Liver (tissue), 7 donors: ENCODE measurements at regions not wholly inside any gene's neighbourhood (a gene's known extent, or its start where the extent isn't known, plus 50 kb on each side); places are given as distances from the start of the nearest gene placed in this dataset.

ENCODE experiments used
- DNase-seq: peaks from one replicate; pipeline ENCODE4 v3.0.0-alpha.2; 2017; ENCODE audit warnings: low spot score
- H3K27ac ChIP-seq, 2 donors: one replicate each; pipeline ENCODE4 v1.7.0; 2013; ENCODE audit warnings: inconsistent platforms in 2 of 2, low read length in 2 of 2, control low read depth in 1 of 2, low read depth in 1 of 2, mild to moderate bottlenecking in 1 of 2
- H3K27me3 ChIP-seq, 4 donors: one replicate each; pipeline versions ENCODE4 v1.6.1 to v1.7.0; 2013; ENCODE audit warnings: low read length in 3 of 4, inconsistent platforms in 1 of 4, mild to moderate bottlenecking in 1 of 4, moderate library complexity in 1 of 4; ENCODE audit not compliant: control insufficient read depth in 4 of 4, insufficient read depth in 4 of 4
- H3K36me3 ChIP-seq, 4 donors: one replicate each; pipeline versions ENCODE4 v1.6.1 to v1.7.0; 2013; ENCODE audit warnings: low read length in 3 of 4, mild to moderate bottlenecking in 3 of 4, low read depth in 1 of 4, moderate library complexity in 1 of 4; ENCODE audit not compliant: control insufficient read depth in 4 of 4, insufficient read depth in 3 of 4
- H3K4me1 ChIP-seq, 4 donors: one replicate each; pipeline versions ENCODE4 v1.6.1 to v1.7.0; 2013; ENCODE audit warnings: low read length in 3 of 4, mild to moderate bottlenecking in 3 of 4, moderate library complexity in 1 of 4; ENCODE audit not compliant: control insufficient read depth in 4 of 4, insufficient read depth in 4 of 4
- H3K4me3 ChIP-seq, 3 donors: one replicate each; pipeline versions ENCODE4 v1.6.1 to v1.7.0; 2013; ENCODE audit warnings: low read length in 3 of 3, control low read depth in 1 of 3, low read depth in 1 of 3, mild to moderate bottlenecking in 1 of 3
- H3K9ac ChIP-seq, 2 donors: one replicate each; pipeline ENCODE4 v1.7.0; 2013; ENCODE audit warnings: low read length in 2 of 2, mild to moderate bottlenecking in 2 of 2, moderate library complexity in 2 of 2, control low read depth in 1 of 2, low read depth in 1 of 2
- H3K9me3 ChIP-seq, 4 donors: one replicate each; pipeline versions ENCODE4 v1.6.1 to v1.7.0; 2013; ENCODE audit warnings: low read length in 3 of 4; ENCODE audit not compliant: control insufficient read depth in 4 of 4
- ATF3 ChIP-seq: IDR thresholded peaks from 2 replicates; pipeline ENCODE4 v1.6.1; 2016; ENCODE audit warnings: antibody characterized with exemption
- EGR1 ChIP-seq, 2 donors: IDR thresholded peaks; 2 replicates each; pipeline ENCODE4 v1.6.1; 2016 to 2018; ENCODE audit warnings: antibody characterized with exemption in 2 of 2, low read depth in 2 of 2
- FOXA1 ChIP-seq: IDR thresholded peaks from 2 replicates; pipeline ENCODE4 v1.6.1; 2016; ENCODE audit warnings: antibody characterized with exemption
- FOXA2 ChIP-seq: IDR thresholded peaks from 2 replicates; pipeline ENCODE4 v1.6.1; 2016; ENCODE audit warnings: antibody characterized with exemption
- GABPA ChIP-seq, 2 donors: IDR thresholded peaks in 1 of 2; conservative IDR thresholded peaks in 1 of 2; 2 replicates each; pipeline ENCODE4 v1.6.1; 2016; ENCODE audit warnings: antibody characterized with exemption in 2 of 2, mild to moderate bottlenecking in 1 of 2, moderate library complexity in 1 of 2
- HNF4A ChIP-seq, 2 donors: conservative IDR thresholded peaks; 2 replicates each; pipeline ENCODE4 v1.6.1; 2016; ENCODE audit warnings: antibody characterized with exemption in 2 of 2, mild to moderate bottlenecking in 2 of 2
- HNF4G ChIP-seq: IDR thresholded peaks from 2 replicates; pipeline ENCODE4 v1.6.1; 2016; ENCODE audit warnings: antibody characterized with exemption
- MAX ChIP-seq: IDR thresholded peaks from 2 replicates; pipeline ENCODE4 v1.6.1; 2016; ENCODE audit warnings: antibody characterized with exemption
- NR2F2 ChIP-seq: IDR thresholded peaks from 2 replicates; pipeline ENCODE4 v1.6.1; 2016; ENCODE audit warnings: antibody characterized with exemption
- RAD21 ChIP-seq, 2 donors: IDR thresholded peaks; 2 replicates each; pipeline ENCODE4 v1.6.1; 2016; ENCODE audit warnings: antibody characterized with exemption in 2 of 2, mild to moderate bottlenecking in 2 of 2
- REST ChIP-seq: IDR thresholded peaks from 2 replicates; pipeline ENCODE4 v1.6.1; 2016; ENCODE audit warnings: antibody characterized with exemption, mild to moderate bottlenecking
- SP1 ChIP-seq: IDR thresholded peaks from 2 replicates; pipeline ENCODE4 v1.6.1; 2018; ENCODE audit warnings: antibody characterized with exemption, mild to moderate bottlenecking
- TAF1 ChIP-seq: conservative IDR thresholded peaks from 2 replicates; pipeline ENCODE4 v1.6.1; 2016; ENCODE audit warnings: antibody characterized with exemption, mild to moderate bottlenecking
- YY1 ChIP-seq: IDR thresholded peaks from 2 replicates; pipeline ENCODE4 v1.6.1; 2016; ENCODE audit warnings: antibody characterized with exemption, mild to moderate bottlenecking
- ZBTB33 ChIP-seq: IDR thresholded peaks from 2 replicates; pipeline ENCODE4 v1.6.1; 2016; ENCODE audit warnings: antibody characterized with exemption
- WGBS: extraction: QIAGEN DNeasy Blood & Tissue Kit; methylation state at CpG from one replicate; pipeline ENCODE4 v1.1.7; 2013; 5-methylcytosine and 5-hydroxymethylcytosine counted together
- donor health status: healthy.
- donor health status: healthy.
- donor health status: healthy.
- donor health status: healthy.

- Histone ChIP-seq H3K9ac (no peak overlapping the region), H3K4me3 (no peak overlapping the region), H3K27me3 (peaks cover 0 to 15% (median 0%) of the 10 kb centered on the region in 4 donors), H3K36me3 (no peaks in the 10 kb centered on the region), H3K4me1 (no peaks in the 10 kb centered on the region), H3K9me3 (no peaks in the 10 kb centered on the region), H3K27ac (no peak overlapping the region)
- TF ChIP-seq FOXA1 (no peak), ATF3 (no peak), YY1 (no peak), NR2F2 (no peak), HNF4A (conservative IDR thresholded peaks at IDR 0.05) (no peak), GABPA (IDR thresholded peaks at IDR 0.05 in 1 of 2, conservative IDR thresholded peaks at IDR 0.05 in 1 of 2) (no peak)
- 78% methylated on average over 11 of the region's 11 CpGs for WGBS
- no peak for DNase-seq
Measured at GRCh38 chr15:98385752-98386381, 262.5 kb upstream of the IGF1R start.

- Histone ChIP-seq H3K4me1 (no peaks in the 10 kb centered on the region), H3K27ac (no peak overlapping the region), H3K9ac (no peak overlapping the region), H3K36me3 (no peaks in the 10 kb centered on the region), H3K27me3 (peaks cover 0 to 15% (median 0%) of the 10 kb centered on the region in 4 donors), H3K9me3 (no peaks in the 10 kb centered on the region), H3K4me3 (no peak overlapping the region)
- no peak for DNase-seq
- 79% methylated on average over 8 of the region's 8 CpGs for WGBS
- TF ChIP-seq SP1 (no peak), MAX (no peak), TAF1 (no peak), ATF3 (no peak), HNF4A (conservative IDR thresholded peaks at IDR 0.05) (no peak), YY1 (no peak), ZBTB33 (no peak), GABPA (IDR thresholded peaks at IDR 0.05 in 1 of 2, conservative IDR thresholded peaks at IDR 0.05 in 1 of 2) (no peak), FOXA2 (no peak), HNF4G (no peak), EGR1 (IDR thresholded peaks at IDR 0.05; ENCODE audit: low read depth in 2 of 2) (no peak), NR2F2 (no peak)
Measured at GRCh38 chr15:98386561-98386960, 261.8 kb upstream of the IGF1R start.

- Histone ChIP-seq H3K27me3 (peaks cover 0 to 11% (median 0%) of the 10 kb centered on the region in 4 donors), H3K4me1 (no peaks in the 10 kb centered on the region), H3K36me3 (no peaks in the 10 kb centered on the region), H3K9me3 (no peaks in the 10 kb centered on the region), H3K27ac (no peak overlapping the region), H3K9ac (no peak overlapping the region), H3K4me3 (no peak overlapping the region)
- no peak for DNase-seq
- WGBS = 70% methylated on average over 2 of the region's 2 CpGs
- no peak for TF ChIP-seq YY1
- TF ChIP-seq ATF3 = no peak
- TF ChIP-seq FOXA1 = no peak
- no peak for TF ChIP-seq FOXA2
- TF ChIP-seq NR2F2 = no peak
- no peak for TF ChIP-seq ZBTB33
- TF ChIP-seq RAD21 (IDR thresholded peaks at IDR 0.05) = no peak
- no peak for TF ChIP-seq REST
- TF ChIP-seq SP1 = no peak
Measured at GRCh38 chr15:98387866-98388265, 260.5 kb upstream of the IGF1R start.
